PC-3 (cell line): ENCODE measurements at regions not wholly inside any gene's neighbourhood (a gene's known extent, or its start where the extent isn't known, plus 50 kb on each side); places are given as distances from the start of the nearest gene placed in this dataset.

Experiments
- EZH2 ChIP-seq: fragments of 300-600 bp; sonication (generic); IDR thresholded peaks from one replicate; pipeline ENCODE4 v1.6.1; 2017; ENCODE audit warnings: antibody characterized with exemption, mild to moderate bottlenecking, low read length; ENCODE audit not compliant: unreplicated experiment
- TF ChIP-seq, protein P1 (sequence below): fragments of 300-600 bp; sonication (generic); conservative IDR thresholded peaks from 2 replicates; pipeline ENCODE4 v1.5.1; 2017; ENCODE audit warnings: antibody characterized with exemption, low read depth, mild to moderate bottlenecking, low read length

DNA sequence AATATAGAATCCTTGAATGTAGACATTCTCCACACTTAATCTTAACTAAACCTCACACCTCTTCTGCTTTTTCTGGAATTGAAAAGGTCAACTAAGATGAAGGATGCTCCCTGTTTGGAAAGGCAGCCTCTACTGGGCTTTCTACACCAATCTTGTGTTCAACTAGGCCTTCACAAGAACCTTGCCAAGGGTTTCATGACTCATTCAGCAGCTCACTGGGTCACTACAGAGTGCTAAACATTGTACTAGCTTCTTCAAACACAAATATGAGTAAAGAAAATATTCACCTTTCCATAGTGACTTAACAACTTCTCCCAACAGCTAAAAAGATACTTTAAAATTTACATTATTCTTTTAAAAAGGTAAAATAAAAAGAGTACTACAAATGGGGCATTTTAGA is 135.3 kb upstream of the PRMT6 start:
- TF ChIP-seq, protein P1, sequence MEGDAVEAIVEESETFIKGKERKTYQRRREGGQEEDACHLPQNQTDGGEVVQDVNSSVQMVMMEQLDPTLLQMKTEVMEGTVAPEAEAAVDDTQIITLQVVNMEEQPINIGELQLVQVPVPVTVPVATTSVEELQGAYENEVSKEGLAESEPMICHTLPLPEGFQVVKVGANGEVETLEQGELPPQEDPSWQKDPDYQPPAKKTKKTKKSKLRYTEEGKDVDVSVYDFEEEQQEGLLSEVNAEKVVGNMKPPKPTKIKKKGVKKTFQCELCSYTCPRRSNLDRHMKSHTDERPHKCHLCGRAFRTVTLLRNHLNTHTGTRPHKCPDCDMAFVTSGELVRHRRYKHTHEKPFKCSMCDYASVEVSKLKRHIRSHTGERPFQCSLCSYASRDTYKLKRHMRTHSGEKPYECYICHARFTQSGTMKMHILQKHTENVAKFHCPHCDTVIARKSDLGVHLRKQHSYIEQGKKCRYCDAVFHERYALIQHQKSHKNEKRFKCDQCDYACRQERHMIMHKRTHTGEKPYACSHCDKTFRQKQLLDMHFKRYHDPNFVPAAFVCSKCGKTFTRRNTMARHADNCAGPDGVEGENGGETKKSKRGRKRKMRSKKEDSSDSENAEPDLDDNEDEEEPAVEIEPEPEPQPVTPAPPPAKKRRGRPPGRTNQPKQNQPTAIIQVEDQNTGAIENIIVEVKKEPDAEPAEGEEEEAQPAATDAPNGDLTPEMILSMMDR, result no peak
- no peak for TF ChIP-seq EZH2
